Non-pigmented ciliary epithelial cell (primary cell): ENCODE measurements at regions not wholly inside any gene's neighbourhood (a gene's known extent, or its start where the extent isn't known, plus 50 kb on each side); places are given as distances from the start of the nearest gene placed in this dataset.
A peak's percentile ranks its signal among the peaks of the same experiment; 100 is the strongest.

ENCODE experiments used
- DNase-seq: peaks from one replicate; pipeline ENCODE4 v3.0.0-alpha.2; 2010; ENCODE audit warnings: low read depth

GRCh38 chr13:29713839-29714238 is 118.4 kb upstream of the SLC7A1 start:
- no peak for DNase-seq

DNA sequence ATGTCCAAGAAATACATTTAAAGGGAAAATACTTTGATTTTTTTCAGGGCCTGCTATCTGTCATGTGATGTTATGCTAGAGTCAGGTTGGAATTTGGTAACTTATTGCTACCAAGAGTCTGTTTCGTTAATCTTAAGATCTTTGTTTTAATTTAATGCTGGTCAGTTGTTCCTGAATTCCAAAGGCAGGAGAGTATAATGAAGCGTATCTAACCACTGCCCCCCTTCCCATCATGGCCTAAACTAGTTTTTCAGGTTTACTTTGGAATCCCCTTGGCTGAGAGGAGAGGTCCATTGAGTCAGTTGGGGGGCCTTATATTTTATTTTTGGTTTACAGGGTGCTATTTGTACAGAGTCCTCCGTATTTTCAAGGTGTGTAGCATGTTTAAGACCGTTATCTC is 116.3 kb upstream of the SLC7A1 start:
- DNase-seq, result no peak

- DNase-seq, result no peak
These were observed 115.0 kb upstream of the SLC7A1 start for GRCh38 chr13:29710511-29710910.

DNA sequence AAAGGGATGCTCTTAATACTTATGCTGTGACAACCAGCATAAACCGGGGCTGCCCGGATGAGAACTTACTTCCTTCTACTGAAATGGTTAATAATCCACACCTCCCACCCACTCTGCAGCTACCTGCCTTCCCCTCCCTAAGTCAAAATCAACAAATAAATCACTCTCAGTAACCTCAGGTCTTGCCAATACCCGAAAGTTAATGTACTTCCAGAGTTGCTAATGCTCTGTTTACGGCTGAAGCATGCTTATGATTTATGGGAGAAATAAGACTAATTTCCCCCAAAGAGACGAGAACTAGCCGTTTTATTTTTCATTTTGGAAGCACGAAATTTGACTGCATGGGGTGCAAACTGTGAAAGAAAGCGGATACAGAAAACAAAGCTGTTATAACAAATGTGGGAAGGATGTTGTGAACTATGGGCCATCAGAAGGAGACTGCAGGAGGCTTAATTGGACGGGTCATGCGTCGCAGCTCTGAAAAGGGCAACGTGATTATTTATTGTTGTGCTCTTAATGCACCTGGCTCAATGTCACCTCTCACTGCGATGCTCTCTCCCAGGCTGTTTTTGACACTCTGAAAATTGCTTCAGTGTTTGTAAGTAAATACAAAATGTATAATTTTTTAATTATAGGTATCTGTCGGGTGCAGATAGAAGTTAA is 114.0 kb upstream of the SLC7A1 start:
- no peak for DNase-seq

GRCh38 chr13:29707876-29708543 is 112.5 kb upstream of the SLC7A1 start:
- DNase-seq, result no peak

DNA sequence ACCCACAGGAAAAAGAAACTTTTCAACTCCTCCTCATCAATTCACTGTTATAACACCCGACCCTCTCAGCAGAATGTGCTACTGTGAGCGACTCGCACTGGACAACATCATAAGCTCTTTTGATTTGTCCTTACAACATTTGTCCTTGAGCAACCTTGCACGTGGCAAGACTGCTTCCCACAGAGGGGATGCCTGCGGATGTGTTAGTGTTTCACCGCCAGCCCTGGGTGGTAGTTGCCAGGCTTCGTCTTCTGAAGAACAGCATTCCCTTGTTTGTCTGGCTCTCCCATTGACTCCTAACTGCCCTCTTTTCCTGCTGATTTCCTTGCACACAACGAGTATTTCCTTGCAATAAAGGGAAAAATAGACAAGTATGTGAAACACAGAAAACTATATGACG is 111.4 kb upstream of the SLC7A1 start:
- no peak for DNase-seq

GRCh38 chr13:29704648-29705047 is 109.2 kb upstream of the SLC7A1 start:
- no peak for DNase-seq

DNA sequence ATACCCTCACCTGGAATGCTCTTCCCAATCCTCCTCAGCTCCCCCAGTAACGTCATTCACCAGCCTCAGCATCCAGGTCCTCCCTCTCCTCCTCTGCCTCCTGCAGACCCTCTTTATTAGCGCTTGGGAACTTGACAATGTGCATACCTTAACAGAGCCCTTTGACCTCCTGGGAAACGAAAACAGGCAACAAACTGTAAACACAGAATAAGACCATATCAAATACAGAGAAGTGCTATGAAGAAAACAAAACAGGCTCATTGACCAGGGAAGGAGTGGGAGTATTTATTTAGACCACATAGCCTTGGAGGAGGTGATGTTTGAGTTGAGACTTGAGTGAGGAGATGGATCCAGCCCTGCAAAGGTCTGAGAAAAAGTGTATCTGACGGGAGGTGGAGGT is 107.9 kb upstream of the SLC7A1 start:
- DNase-seq, result no peak

DNA sequence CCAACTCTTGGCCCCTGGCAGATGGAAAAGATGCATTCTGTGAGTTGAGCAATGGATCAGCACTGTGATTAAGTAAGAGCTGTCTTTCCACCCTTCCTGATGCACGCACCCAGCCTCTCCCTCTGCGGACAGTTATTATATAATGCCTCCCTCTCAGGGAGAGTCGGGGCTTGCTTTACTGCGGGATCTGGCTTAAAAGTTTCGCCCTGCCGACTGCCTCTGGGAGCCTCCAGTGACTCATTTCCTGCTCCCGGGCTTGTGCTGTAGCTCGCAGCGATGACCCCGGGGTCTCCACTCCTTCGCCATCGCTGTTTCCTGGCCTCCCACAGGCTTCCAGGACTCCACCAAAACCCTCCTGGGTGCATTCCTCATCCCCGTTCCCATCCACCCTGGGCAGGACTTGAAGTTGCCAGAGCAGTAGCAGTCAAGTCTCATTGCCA is 107.4 kb upstream of the SLC7A1 start:
- DNase-seq, result peak; percentile 58

DNA sequence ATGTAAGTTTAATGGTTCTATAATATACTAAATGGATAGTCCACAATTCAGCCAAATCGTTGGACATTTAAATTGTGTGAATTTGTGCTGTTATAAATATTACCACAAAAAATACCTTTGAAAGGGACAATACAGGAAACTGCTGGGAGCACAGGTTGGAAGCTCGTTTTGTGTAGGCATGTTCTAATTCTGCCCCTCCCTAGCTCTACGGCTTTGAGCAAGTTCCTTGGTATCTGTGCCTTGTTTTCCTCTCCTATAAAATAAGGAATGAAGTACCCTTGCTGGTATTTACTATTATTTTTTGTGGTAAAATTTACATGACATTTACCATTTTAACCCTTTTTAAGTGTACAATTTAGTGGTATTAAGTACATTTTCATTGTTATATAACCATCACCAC is 102.6 kb upstream of the SLC7A1 start:
- DNase-seq, result no peak

DNA sequence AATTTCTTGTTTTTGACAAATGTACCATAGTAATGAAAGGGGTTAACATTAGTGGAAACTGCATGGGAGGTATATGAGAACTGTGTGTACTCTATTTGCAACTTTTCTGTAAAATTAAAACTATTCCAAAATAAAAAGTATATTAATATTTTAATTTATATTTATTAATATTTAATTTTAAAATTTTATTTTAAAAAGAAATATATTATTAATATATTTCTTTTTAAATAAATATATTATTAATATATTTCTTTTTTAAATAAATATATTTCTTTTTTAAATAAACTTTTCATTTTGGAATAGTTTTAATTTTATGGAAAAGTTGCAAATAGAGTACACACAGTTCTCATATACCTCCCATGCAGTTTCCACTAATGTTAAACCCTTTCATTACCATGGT is 101.1 kb upstream of the SLC7A1 start:
- no peak for DNase-seq

GRCh38 chr13:29693275-29693945 is 97.9 kb upstream of the SLC7A1 start:
- DNase-seq, result no peak

DNA sequence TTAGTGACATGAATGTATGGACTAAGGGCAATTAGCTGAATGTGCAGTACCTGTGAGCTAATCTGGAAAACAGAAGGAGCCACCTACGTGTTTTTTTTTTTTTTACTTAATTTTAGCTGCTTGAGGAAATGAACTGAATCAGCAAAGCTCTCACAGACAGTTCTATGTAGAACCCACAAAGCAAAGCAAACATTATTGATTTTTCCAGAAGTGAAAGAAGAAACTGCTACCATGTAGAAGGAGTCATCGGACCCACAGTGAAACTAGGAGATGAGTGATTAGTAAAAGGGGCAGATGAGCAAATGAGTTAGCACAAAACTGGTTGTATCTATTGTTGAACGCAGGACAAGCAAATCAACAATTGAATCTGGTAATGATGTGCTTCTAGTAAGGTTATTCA is 94.1 kb upstream of the SLC7A1 start:
- no peak for DNase-seq

- DNase-seq, result no peak
These were observed 92.7 kb upstream of the SLC7A1 start for GRCh38 chr13:29688193-29688592.

DNA sequence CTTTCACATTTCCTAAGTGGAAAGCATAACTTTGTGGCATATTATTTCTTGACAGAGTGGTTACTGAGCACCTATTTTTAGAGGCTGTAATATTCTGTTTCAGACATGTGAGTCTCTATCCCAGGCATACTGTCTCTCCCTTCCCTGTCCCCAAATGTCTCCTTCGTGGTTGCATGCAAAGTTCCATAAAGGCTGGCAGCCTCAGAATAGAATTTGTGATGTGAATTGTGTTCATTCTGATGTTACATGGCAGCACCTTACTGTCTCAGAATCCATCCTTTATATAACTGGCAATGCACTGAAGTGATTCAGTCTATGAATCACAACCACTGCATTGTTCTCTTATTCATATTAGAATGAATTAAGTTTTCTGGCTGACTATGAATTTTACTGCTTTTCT is 89.0 kb upstream of the SLC7A1 start:
- no peak for DNase-seq

- DNase-seq, result no peak
These were observed 87.6 kb upstream of the SLC7A1 start for GRCh38 chr13:29683041-29683440.

GRCh38 chr13:29681864-29682263 is 86.4 kb upstream of the SLC7A1 start:
- DNase-seq, result no peak

DNA sequence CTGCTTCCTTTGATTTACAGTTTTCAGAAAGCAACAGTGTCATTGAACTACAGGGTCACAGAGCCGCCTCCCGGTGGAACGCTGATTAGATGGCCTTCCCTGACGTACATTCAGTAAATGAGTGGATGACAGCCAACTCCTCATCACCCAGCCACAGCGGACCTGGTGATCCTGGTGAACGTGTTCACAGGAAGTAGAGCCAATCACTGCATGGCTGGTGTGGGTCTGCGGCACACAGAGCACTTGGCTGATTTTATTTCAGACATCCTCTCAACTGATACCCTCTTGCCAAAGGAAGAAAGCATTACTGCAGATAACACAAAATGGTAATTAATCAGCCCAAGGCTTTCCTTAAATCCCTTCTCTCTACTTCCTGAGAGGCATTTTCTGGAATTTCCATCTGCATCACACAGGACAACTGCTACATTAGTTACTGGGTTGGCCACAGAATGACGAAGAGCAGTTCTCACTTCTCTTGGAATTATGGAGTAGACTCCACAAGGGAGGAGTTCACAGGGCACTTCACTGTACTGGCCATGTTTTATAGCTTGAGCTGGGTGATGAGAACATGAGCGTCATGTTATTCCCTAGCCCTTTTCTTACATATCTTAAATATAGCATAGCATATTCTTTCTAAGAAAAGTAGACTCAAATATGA is 84.0 kb upstream of the SLC7A1 start:
- no peak for DNase-seq

DNA sequence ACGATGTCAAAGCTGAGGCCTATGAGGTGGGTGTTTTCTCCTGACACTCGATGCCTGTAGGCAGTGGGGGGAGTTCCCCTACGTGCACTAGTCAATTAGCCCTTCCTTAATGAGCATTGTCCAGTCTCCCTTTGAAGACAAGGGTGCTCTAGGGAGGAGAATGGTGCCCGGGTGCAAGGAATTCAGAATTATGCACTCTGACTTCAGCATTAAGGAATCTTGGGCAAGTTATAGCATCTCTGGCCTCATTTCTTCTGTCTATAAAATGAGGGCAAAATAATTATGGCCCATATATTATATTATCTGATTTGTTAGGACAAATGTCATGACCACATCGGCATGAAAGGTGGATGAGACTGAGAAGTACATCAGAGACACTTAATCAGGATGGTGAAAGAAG is 82.1 kb upstream of the SLC7A1 start:
- DNase-seq, result no peak

DNA sequence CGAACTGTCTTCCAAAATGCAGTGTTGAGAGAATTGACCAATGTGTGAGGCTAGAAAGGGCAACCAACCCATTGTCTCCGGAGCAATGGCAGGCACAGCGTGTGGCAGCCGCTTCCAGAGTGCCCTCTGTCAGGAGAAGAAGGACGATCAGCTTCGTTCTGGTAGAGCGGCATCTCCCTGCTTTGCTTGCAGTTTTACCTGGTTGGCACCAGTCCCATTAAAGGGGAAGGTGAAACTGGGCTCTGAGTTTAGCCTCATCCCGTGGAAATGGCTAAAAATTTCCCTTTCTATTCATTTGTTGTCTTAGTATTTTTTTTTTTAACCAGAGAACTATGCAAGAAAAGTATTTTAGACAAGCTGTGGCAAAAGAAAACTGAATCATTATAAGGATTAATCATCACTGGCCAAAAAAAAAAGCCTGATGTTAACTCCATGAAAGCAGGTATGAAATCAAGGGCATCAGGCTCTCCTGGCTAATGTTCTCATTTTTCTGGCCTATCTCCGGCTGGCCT is 81.5 kb upstream of the SLC7A1 start:
- DNase-seq, result no peak

DNA sequence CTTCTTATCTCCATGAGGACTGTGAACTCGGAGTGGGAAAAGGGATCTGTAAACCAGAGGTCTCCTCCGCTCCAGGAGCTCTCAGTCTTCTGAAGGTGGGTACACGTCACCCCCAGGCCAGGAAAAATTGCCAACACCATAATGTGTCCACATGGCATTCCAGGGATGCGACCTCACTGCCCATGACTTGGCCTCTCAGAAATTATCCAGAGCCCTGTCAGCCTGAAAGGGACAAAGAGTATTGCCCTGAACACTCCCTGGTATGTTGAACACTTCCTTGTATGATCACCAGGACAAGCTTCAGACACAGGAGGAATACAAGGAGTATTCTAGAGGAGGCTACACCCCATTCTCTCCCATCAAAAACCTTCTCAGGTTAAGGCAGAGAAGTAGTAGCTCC is 81.0 kb upstream of the SLC7A1 start:
- DNase-seq, result no peak

DNA sequence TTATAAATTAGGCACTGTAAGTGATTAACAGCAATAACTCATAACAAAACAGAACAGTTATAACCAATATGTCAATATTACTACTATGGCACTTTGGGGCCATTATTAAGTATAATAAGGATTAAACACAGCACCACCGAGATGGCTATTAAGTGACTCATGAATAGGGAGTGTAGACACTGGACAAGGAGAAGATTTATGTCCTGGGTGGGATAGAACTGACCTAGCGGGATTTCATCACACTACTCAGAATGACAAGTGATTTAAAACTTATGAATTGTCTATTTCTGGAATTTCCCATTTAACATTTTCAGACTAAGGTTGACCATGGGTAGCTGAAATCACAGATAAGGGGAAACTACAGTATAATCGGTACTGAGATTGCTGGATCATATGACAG is 79.0 kb upstream of the SLC7A1 start:
- no peak for DNase-seq

- DNase-seq, result no peak
These were observed 69.1 kb upstream of the SLC7A1 start for GRCh38 chr13:29664591-29664990.
